ENCODE measurements at regions not wholly inside any gene's neighbourhood (a gene's known extent, or its start where the extent isn't known, plus 50 kb on each side); places are given as distances from the start of the nearest gene placed in this dataset.

DNA sequence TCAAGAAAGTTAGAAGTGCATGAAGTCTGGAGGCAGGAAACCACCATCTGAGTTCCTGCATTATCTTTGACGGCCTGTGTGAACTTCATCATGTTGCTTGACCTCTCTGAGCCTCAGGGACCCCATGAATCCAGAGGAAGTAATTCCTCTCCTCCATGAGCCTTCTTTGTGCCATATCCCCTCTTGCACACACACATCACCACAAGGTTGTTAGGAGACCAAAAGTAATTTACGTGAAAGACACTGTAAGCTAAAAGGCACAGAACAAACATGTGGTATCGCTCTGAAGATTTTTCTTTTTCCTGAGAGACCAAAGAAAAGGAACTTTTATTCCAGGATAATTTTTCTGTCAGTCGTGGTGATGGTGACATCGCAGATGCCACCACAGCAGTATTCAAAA is 55.9 kb upstream of the BCL6 start (continued):
- TF ChIP-seq PATZ1 (tag by site-specific recombination; IDR thresholded peaks at IDR 0.05): no peak
- TF ChIP-seq, protein P1, sequence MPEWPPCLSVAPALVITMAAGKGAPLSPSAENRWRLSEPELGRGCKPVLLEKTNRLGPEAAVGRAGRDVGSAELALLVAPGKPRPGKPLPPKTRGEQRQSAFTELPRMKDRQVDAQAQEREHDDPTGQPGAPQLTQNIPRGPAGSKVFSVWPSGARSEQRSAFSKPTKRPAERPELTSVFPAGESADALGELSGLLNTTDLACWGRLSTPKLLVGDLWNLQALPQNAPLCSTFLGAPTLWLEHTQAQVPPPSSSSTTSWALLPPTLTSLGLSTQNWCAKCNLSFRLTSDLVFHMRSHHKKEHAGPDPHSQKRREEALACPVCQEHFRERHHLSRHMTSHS (tag by site-specific recombination; IDR thresholded peaks at IDR 0.05): no peak
- TF ChIP-seq ZNF23 (tag by site-specific recombination; IDR thresholded peaks at IDR 0.05; ENCODE audit: borderline replicate concordance): no peak
- TF ChIP-seq ZNF624 (tag by site-specific recombination; IDR thresholded peaks at IDR 0.05): no peak

DNA sequence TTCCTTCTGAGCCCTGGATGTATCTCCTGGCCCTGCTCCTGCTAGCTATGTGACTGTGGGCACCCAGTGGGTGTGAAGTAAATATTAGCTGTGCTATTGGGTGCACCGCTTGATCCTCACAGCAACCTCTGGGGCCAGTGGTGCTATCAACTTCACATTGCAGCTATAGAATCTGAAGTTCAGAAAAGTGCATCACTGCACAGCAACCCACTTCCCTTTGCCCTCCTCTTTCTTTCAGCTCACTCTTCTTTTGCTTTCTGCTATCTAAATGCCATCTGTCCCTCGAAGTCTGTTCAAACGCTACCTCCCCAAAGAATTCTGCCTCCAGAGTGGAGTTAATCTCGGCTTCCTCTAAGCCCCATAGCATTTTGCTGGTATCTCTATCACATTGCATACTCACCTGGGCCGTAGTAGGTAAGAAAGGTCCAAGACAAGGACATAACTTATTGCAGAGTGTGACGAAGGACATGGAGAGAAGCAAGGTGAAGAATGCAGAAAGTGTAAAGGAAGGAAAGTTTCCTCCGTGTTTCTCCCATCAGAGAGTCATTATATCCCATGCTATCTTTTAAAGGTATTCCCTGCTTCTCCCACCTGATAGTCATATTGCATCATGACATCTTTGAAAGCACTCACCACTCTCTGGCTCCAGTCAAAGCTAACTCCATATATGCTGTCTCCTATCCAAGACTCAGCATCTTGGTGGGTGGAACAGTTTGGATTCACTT is 57.1 kb upstream of the BCL6 start:
- TF ChIP-seq PRDM1 (tag by site-specific recombination; IDR thresholded peaks at IDR 0.05): no peak
- TF ChIP-seq HOXC10 (CRISPR knock-in tag; IDR thresholded peaks at IDR 0.05): no peak
- TF ChIP-seq ZNF16 (tag by site-specific recombination; IDR thresholded peaks at IDR 0.05; ENCODE audit: low read depth): no peak
- Histone ChIP-seq H3K9me3 (ENCODE audit: control insufficient read depth, insufficient read depth, low read depth, low read length) (no peaks in the 10 kb centered on the region), H3K36me3 (ENCODE audit: control insufficient read depth in 2 of 2, insufficient read depth in 1 of 2, low read length in 2 of 2) (no peaks in the 10 kb centered on the region), H3K4me3 (ENCODE audit: low read depth, low read length) (no peak overlapping the region), H3K4me1 (ENCODE audit: control insufficient read depth, insufficient read depth, low read length) (no peaks in the 10 kb centered on the region), H3K27ac (ENCODE audit: extremely low read depth, low read depth, low read length) (no peak overlapping the region)
- ChIA-PET POLR2A (no interaction called here), CTCF (no interaction called here)

DNA sequence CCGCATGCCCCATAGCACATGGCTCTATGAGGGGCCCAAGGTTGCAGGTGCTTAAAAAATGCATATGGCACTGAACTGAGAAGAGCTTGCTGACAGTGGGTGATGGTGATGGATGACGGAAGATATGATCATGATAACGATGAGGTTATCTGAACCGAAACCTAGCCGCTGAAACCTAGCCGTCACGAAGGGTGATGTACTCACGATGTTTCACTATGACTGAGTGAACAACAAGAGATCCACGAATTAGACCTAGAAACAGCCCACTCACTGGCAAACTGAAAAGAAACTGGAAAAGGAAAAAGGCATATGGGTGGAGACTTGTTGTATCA is 57.6 kb upstream of the BCL6 start:
- POLR2A ChIA-PET: no interaction called here
- CTCF ChIA-PET: interaction anchor here (0.6 to 1.8 kb wide), 2 partner anchors 62 to 1121 kb away, joined by 3 to 5 read pairs; no protein-coding TSS in a partner anchor
- H3K36me3 ChIP-seq (ENCODE audit: control insufficient read depth in 2 of 2, insufficient read depth in 1 of 2, low read length in 2 of 2): no peaks in the 10 kb centered on the region
- TF ChIP-seq SP3 (tag by site-specific recombination; IDR thresholded peaks at IDR 0.05) (no peak), ZNF549 (tag by site-specific recombination; IDR thresholded peaks at IDR 0.05) (no peak), ZNF391 (tag by site-specific recombination; IDR thresholded peaks at IDR 0.05; ENCODE audit: borderline replicate concordance, low read depth) (no peak), TRIM28 (IDR thresholded peaks at IDR 0.05; ENCODE audit: borderline replicate concordance, low read length) (no peak), FEZF1 (tag by site-specific recombination; IDR thresholded peaks at IDR 0.05) (no peak), ZBTB21 (tag by site-specific recombination; IDR thresholded peaks at IDR 0.05) (no peak), ZNF394 (tag by site-specific recombination; IDR thresholded peaks at IDR 0.05; ENCODE audit: borderline replicate concordance) (no peak), ZNF529 (tag by site-specific recombination; IDR thresholded peaks at IDR 0.05; ENCODE audit: insufficient replicate concordance) (no peak), TSHZ1 (tag by site-specific recombination; IDR thresholded peaks at IDR 0.05; ENCODE audit: borderline replicate concordance) (no peak), RBAK (tag by site-specific recombination; IDR thresholded peaks at IDR 0.05) (no peak), ZSCAN18 (tag by site-specific recombination; IDR thresholded peaks at IDR 0.05) (no peak)
- TF ChIP-seq, protein P2, sequence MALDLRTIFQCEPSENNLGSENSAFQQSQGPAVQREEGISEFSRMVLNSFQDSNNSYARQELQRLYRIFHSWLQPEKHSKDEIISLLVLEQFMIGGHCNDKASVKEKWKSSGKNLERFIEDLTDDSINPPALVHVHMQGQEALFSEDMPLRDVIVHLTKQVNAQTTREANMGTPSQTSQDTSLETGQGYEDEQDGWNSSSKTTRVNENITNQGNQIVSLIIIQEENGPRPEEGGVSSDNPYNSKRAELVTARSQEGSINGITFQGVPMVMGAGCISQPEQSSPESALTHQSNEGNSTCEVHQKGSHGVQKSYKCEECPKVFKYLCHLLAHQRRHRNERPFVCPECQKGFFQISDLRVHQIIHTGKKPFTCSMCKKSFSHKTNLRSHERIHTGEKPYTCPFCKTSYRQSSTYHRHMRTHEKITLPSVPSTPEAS (tag by site-specific recombination; IDR thresholded peaks at IDR 0.05): no peak
- H3K27ac ChIP-seq (ENCODE audit: extremely low read depth, low read depth, low read length): no peak overlapping the region
- no peak overlapping the region for H3K4me3 ChIP-seq (ENCODE audit: low read depth, low read length)
- H3K4me1 ChIP-seq (ENCODE audit: control insufficient read depth, insufficient read depth, low read length): no peaks in the 10 kb centered on the region
- no peaks in the 10 kb centered on the region for H3K9me3 ChIP-seq (ENCODE audit: control insufficient read depth, insufficient read depth, low read depth, low read length)

Data from HEK293 (cell line).